Ramos (cell line): ENCODE measurements at regions not wholly inside any gene's neighbourhood (a gene's known extent, or its start where the extent isn't known, plus 50 kb on each side); places are given as distances from the start of the nearest gene placed in this dataset.

Experiments
- in situ Hi-C: fragments of 300-500 bp; cut with MboI; formaldehyde crosslinking; loops from one replicate; pipeline ENCODE4 v1.14.3; 2022; ENCODE audit warnings: low sequenced_read_pairs; ENCODE audit not compliant: unreplicated experiment

GRCh38 chr7:3134745-3135144 lies 91.1 kb upstream of the CARD11 start:
- in situ Hi-C loops: no loop called here

GRCh38 chr7:3135626-3136025 lies 92.0 kb upstream of the CARD11 start:
- in situ Hi-C loops: no loop called here

- in situ Hi-C loops: no loop called here
These were observed 94.5 kb upstream of the CARD11 start for GRCh38 chr7:3138206-3138605.

- in situ Hi-C loops: no loop called here
These were observed 95.3 kb upstream of the CARD11 start for GRCh38 chr7:3138997-3139396.

- in situ Hi-C loops: no loop called here
These were observed 97.2 kb upstream of the CARD11 start for GRCh38 chr7:3140834-3141233.

- in situ Hi-C loops: no loop called here
These were observed 97.7 kb upstream of the CARD11 start for GRCh38 chr7:3141326-3141725.

GRCh38 chr7:3143869-3144775 lies 100.5 kb upstream of the CARD11 start:
- in situ Hi-C loops: no loop called here

GRCh38 chr7:3144776-3145125 lies 101.1 kb upstream of the CARD11 start:
- in situ Hi-C loops: loop anchor here (5.0 kb wide), 1 partner anchor 277 kb away; no protein-coding TSS in a partner anchor

- in situ Hi-C loops: loop anchor here (5.0 kb wide), 1 partner anchor 279 kb away; no protein-coding TSS in a partner anchor
These were observed 103.0 kb upstream of the CARD11 start for GRCh38 chr7:3146571-3147226.

GRCh38 chr7:3148471-3148870 lies 104.8 kb upstream of the CARD11 start:
- in situ Hi-C loops: loop anchor here (5.0 kb wide), 1 partner anchor 281 kb away; no protein-coding TSS in a partner anchor

- in situ Hi-C loops: loop anchor here (5.0 kb wide), 1 partner anchor 282 kb away; no protein-coding TSS in a partner anchor
These were observed 105.7 kb upstream of the CARD11 start for GRCh38 chr7:3149231-3149995.

GRCh38 chr7:3150027-3150426 lies 106.4 kb upstream of the CARD11 start:
- in situ Hi-C loops: no loop called here

GRCh38 chr7:3151784-3152183 lies 108.1 kb upstream of the CARD11 start:
- in situ Hi-C loops: no loop called here

- in situ Hi-C loops: no loop called here
These were observed 109.0 kb upstream of the CARD11 start for GRCh38 chr7:3152714-3153113.

GRCh38 chr7:3153118-3153517 lies 109.5 kb upstream of the CARD11 start:
- in situ Hi-C loops: no loop called here

- in situ Hi-C loops: no loop called here
These were observed 110.7 kb upstream of the CARD11 start for GRCh38 chr7:3154317-3154716.

- in situ Hi-C loops: no loop called here
These were observed 111.3 kb upstream of the CARD11 start for GRCh38 chr7:3154881-3155494.

GRCh38 chr7:3156508-3156907 lies 112.8 kb upstream of the CARD11 start:
- in situ Hi-C loops: no loop called here

GRCh38 chr7:3157566-3158287 lies 114.1 kb upstream of the CARD11 start:
- in situ Hi-C loops: no loop called here

GRCh38 chr7:3158341-3158760 lies 114.7 kb upstream of the CARD11 start:
- in situ Hi-C loops: no loop called here
